ENCODE measurements at regions not wholly inside any gene's neighbourhood (a gene's known extent, or its start where the extent isn't known, plus 50 kb on each side); places are given as distances from the start of the nearest gene placed in this dataset.
"Not testable (repeated sequence)": the region's sequence is repeated elsewhere in the genome, so short reads cannot be mapped to it uniquely, and the experiment has no call there.

- DNase-seq = no peak
Measured at GRCh38 chr2:35931115-35931514, 424.5 kb upstream of the CRIM1 start.

- no peak for DNase-seq
Measured at GRCh38 chr2:35929551-35929950, 426.0 kb upstream of the CRIM1 start.

GRCh38 chr2:35920061-35920460 is 435.5 kb upstream of the CRIM1 start:
- DNase-seq = no peak

GRCh38 chr2:35915261-35915660 is 440.3 kb upstream of the CRIM1 start:
- DNase-seq = no peak

- no peak for DNase-seq
Measured at GRCh38 chr2:35891936-35892335, 463.6 kb upstream of the CRIM1 start.

GRCh38 chr2:35891528-35891927 is 464.1 kb upstream of the CRIM1 start:
- DNase-seq = no peak

- no peak for DNase-seq
Measured at GRCh38 chr2:35887146-35887545, 468.4 kb upstream of the CRIM1 start.

- DNase-seq = no peak
Measured at GRCh38 chr2:35873921-35874320, 481.7 kb upstream of the CRIM1 start.

- DNase-seq = no peak
Measured at GRCh38 chr2:35871672-35872071, 483.9 kb upstream of the CRIM1 start.

GRCh38 chr2:35870713-35871112 is 484.9 kb upstream of the CRIM1 start:
- DNase-seq = no peak

GRCh38 chr2:35864141-35864540 is 491.4 kb upstream of the CRIM1 start:
- DNase-seq = no peak

GRCh38 chr2:35858216-35858615 is 497.4 kb upstream of the CRIM1 start:
- no peak for DNase-seq

GRCh38 chr2:35857498-35857897 is 498.1 kb upstream of the CRIM1 start:
- DNase-seq = no peak

- DNase-seq = no peak
Measured at GRCh38 chr2:35831385-35831784, 524.2 kb upstream of the CRIM1 start.

GRCh38 chr2:35830833-35831232 is 524.7 kb upstream of the CRIM1 start:
- DNase-seq = no peak

GRCh38 chr2:35827086-35827485 is 528.5 kb upstream of the CRIM1 start:
- no peak for DNase-seq

GRCh38 chr2:35822716-35823115 is 532.9 kb upstream of the CRIM1 start:
- DNase-seq = no peak

- DNase-seq = no peak
Measured at GRCh38 chr2:35821675-35822074, 533.9 kb upstream of the CRIM1 start.

GRCh38 chr2:35820391-35820790 is 535.2 kb upstream of the CRIM1 start:
- no peak for DNase-seq

GRCh38 chr2:35819033-35819432 is 536.5 kb upstream of the CRIM1 start:
- DNase-seq = no peak

- DNase-seq = not testable (repeated sequence)
Measured at GRCh38 chr2:35818359-35818758, 537.2 kb upstream of the CRIM1 start.

- not testable (repeated sequence) for DNase-seq
Measured at GRCh38 chr2:35814597-35814996, 541.0 kb upstream of the CRIM1 start.

- DNase-seq = no peak
Measured at GRCh38 chr2:35803126-35803525, 552.5 kb upstream of the CRIM1 start.

- DNase-seq = no peak
Measured at GRCh38 chr2:35794796-35795450, 560.7 kb upstream of the CRIM1 start.

GRCh38 chr2:35790292-35790691 is 565.3 kb upstream of the CRIM1 start:
- no peak for DNase-seq

GRCh38 chr2:35788543-35788942 is 567.0 kb upstream of the CRIM1 start:
- no peak for DNase-seq

Measured in activated naive CD4-positive, alpha-beta T cell treated with Interleukin-2 at 50 U/mL for 16 hours (primary cell).